Neural crest cell (in vitro differentiated cells): ENCODE measurements at regions not wholly inside any gene's neighbourhood (a gene's known extent, or its start where the extent isn't known, plus 50 kb on each side); places are given as distances from the start of the nearest gene placed in this dataset.

Experiments used
- DNase-seq: peaks from one replicate; pipeline ENCODE4 v3.0.0; 2021; ENCODE audit warnings: low read depth, mixed read lengths, low spot score
- H3K27ac Mint-ChIP-seq: one replicate; pipeline ENCODE4 v1.8.0; 2021; ENCODE audit warnings: mild to moderate bottlenecking, mixed read lengths; ENCODE audit not compliant: unreplicated experiment
- H3K27me3 Mint-ChIP-seq: 2 replicates; pipeline ENCODE4 v1.8.0; 2021; ENCODE audit warnings: low read depth, mild to moderate bottlenecking, mixed read lengths
- H3K36me3 Mint-ChIP-seq: 2 replicates; pipeline ENCODE4 v1.8.0; 2021; ENCODE audit warnings: low read depth, mild to moderate bottlenecking, mixed read lengths
- H3K4me1 Mint-ChIP-seq: 2 replicates; pipeline ENCODE4 v1.8.0; 2021; ENCODE audit warnings: mixed read lengths
- H3K4me3 Mint-ChIP-seq: one replicate; pipeline ENCODE4 v1.8.0; 2021; ENCODE audit warnings: mild to moderate bottlenecking, mixed read lengths
- H3K9me3 Mint-ChIP-seq: 2 replicates; pipeline ENCODE4 v1.8.0; 2021; ENCODE audit warnings: mixed read lengths
- CTCF ChIP-seq: fragments of 200-600 bp; sonication (generic); conservative IDR thresholded peaks from 2 replicates; pipeline ENCODE4 v1.5.0; 2021; ENCODE audit warnings: antibody characterized with exemption, mild to moderate bottlenecking

DNA sequence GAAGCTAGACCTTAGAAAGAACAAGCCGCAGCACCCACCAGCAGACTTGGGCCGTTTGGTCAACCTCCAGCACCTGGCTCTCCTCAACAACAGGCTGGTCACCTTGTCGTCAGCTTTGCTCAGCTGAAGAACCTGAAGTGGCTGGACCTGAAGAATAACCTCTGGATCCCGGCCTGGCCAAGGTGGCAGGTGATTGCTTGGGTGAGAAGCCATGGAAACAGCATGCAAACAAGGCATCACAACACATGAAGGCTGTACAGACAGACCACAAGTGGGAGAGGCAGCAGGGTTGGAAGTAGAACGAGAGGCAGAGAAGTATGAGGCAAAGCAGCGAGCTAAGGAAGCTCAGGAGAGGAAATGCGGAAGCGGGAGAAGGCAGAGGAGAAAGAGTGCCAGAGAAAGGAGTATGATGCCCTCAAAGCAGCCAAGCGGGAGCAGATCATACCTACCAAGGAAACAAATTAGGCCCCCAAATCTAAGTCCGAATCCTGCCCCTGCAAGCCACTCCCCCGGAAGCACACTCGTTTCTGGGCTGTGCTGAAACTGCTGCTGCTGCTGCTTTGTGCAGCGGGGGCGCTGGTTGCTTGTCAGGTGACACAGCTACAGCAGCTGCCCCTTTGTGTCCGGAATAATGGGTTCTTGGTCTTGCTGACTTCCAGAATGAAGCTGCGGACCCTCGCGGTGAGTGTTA is 121.6 kb upstream of the LGSN start:
- TF ChIP-seq CTCF, result no peak
- no peak overlapping the region for H3K4me3 Mint-ChIP-seq
- peak overlapping the region; percentile 82 for H3K27ac Mint-ChIP-seq
- peaks cover 8% of the 10 kb centered on the region for H3K9me3 Mint-ChIP-seq
- no peak for DNase-seq
- no peaks in the 10 kb centered on the region for H3K27me3 Mint-ChIP-seq
- H3K4me1 Mint-ChIP-seq, result peaks cover 9% of the 10 kb centered on the region
- H3K36me3 Mint-ChIP-seq, result peaks cover 7% of the 10 kb centered on the region

- no peak overlapping the region for H3K4me3 Mint-ChIP-seq
- peaks cover 9% of the 10 kb centered on the region for H3K4me1 Mint-ChIP-seq
- H3K27ac Mint-ChIP-seq, result no peak overlapping the region
- no peaks in the 10 kb centered on the region for H3K27me3 Mint-ChIP-seq
- no peak for TF ChIP-seq CTCF
- no peak for DNase-seq
- H3K36me3 Mint-ChIP-seq, result peaks cover 7% of the 10 kb centered on the region
- H3K9me3 Mint-ChIP-seq, result peaks cover 8% of the 10 kb centered on the region
These were observed 123.1 kb upstream of the LGSN start for GRCh38 chr6:63442870-63443269.

DNA sequence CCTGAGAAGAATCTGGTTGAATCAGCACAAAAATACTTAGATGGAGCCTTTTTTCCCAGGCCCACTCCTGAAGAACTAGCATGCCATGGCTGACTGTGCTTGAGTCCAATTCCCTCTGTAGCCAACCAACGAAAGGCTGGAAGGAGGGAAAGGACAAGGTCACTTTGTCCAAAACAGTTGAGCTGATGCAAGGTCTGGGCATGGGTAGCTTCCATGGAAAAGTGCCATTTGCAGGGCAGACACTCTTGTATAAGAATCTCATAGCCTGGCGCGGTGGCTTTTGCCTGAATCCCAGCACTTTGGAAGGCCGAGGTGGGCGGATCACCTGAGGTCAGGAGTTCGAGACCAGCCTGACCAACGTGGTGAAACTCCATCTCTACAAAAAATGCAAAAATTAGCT is 125.0 kb upstream of the LGSN start:
- Mint-ChIP-seq H3K36me3 (peaks cover 4% of the 10 kb centered on the region), H3K27ac (no peak overlapping the region), H3K9me3 (peaks cover 5% of the 10 kb centered on the region), H3K27me3 (no peaks in the 10 kb centered on the region), H3K4me3 (no peak overlapping the region), H3K4me1 (peaks cover 9% of the 10 kb centered on the region)
- no peak for DNase-seq
- no peak for TF ChIP-seq CTCF

DNA sequence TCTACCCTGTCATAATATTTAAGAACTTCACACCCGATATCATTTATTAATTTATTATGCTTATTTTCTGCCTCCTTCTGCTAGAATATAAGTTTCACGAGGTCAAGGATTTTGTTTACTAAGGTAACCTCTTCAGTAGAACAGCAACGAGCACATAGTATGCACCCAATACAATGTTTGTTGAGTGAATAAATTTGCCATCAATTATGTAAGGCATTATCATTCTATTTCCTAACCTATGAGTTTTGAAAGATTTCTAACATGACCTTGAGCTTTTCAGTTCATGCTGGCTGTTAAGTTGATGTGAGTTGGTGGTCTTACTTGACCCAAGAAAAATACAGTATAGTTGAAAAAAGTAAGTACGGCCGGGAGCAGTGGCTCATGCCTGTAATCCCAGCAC is 125.9 kb upstream of the LOC128125822 start:
- no peak for TF ChIP-seq CTCF
- peaks cover 4% of the 10 kb centered on the region for H3K36me3 Mint-ChIP-seq
- H3K27me3 Mint-ChIP-seq, result no peaks in the 10 kb centered on the region
- peaks cover 5% of the 10 kb centered on the region for H3K9me3 Mint-ChIP-seq
- DNase-seq, result no peak
- H3K27ac Mint-ChIP-seq, result no peak overlapping the region
- peaks cover 7% of the 10 kb centered on the region for H3K4me1 Mint-ChIP-seq
- no peak overlapping the region for H3K4me3 Mint-ChIP-seq

GRCh38 chr6:63447134-63447533 is 125.1 kb upstream of the LOC128125822 start:
- TF ChIP-seq CTCF, result no peak
- no peak for DNase-seq
- H3K27ac Mint-ChIP-seq, result no peak overlapping the region
- no peak overlapping the region for H3K4me3 Mint-ChIP-seq
- H3K36me3 Mint-ChIP-seq, result peaks cover 2% of the 10 kb centered on the region
- peaks cover 3% of the 10 kb centered on the region for H3K9me3 Mint-ChIP-seq
- no peaks in the 10 kb centered on the region for H3K27me3 Mint-ChIP-seq
- H3K4me1 Mint-ChIP-seq, result no peaks in the 10 kb centered on the region
